CD4-positive, CD25-positive, alpha-beta regulatory T cell (primary cell): ENCODE measurements at regions not wholly inside any gene's neighbourhood (a gene's known extent, or its start where the extent isn't known, plus 50 kb on each side); places are given as distances from the start of the nearest gene placed in this dataset.

Source experiments
- ATAC-seq, 2 donors: fragments of 150-1000 bp; cut with Tn5 transposase; one replicate each; pipeline ENCODE4 v1.10.0; 2021; ENCODE audit warnings: low read depth in 2 of 2, moderate number of reproducible peaks in 2 of 2, moderate library complexity in 1 of 2
- DNase-seq, 3 donors: peaks; one replicate each; pipeline versions ENCODE4 v3.0.0 to v3.0.0-alpha.2; 2012 to 2022; ENCODE audit warnings: mixed read lengths in 1 of 3
- H3K27ac ChIP-seq: one replicate; pipeline ENCODE4 v1.7.0; 2013; ENCODE audit warnings: mild to moderate bottlenecking, low read length; ENCODE audit not compliant: insufficient read depth, poor library complexity, severe bottlenecking
- H3K27me3 ChIP-seq: one replicate; pipeline ENCODE4 v1.7.0; 2013; ENCODE audit warnings: low read length; ENCODE audit not compliant: control insufficient read depth, insufficient read depth
- H3K36me3 ChIP-seq: one replicate; pipeline ENCODE4 v1.7.0; 2013; ENCODE audit warnings: mild to moderate bottlenecking, low read length, moderate library complexity; ENCODE audit not compliant: control insufficient read depth, insufficient read depth
- H3K4me1 ChIP-seq: 2 replicates; pipeline ENCODE4 v1.7.0; 2013; ENCODE audit warnings: mild to moderate bottlenecking, low read length; ENCODE audit not compliant: insufficient read depth, control insufficient read depth, poor library complexity, severe bottlenecking
- H3K4me3 ChIP-seq: one replicate; pipeline ENCODE4 v1.7.0; 2013; ENCODE audit warnings: low read depth, mild to moderate bottlenecking, low read length, moderate library complexity
- H3K9me3 ChIP-seq, 2 experiments: 1 replicate in 1 of 2; 2 replicates in 1 of 2; pipeline ENCODE4 v1.7.0; 2013; ENCODE audit warnings: low read length in 2 of 2, mild to moderate bottlenecking in 1 of 2, moderate library complexity in 1 of 2; ENCODE audit not compliant: control insufficient read depth in 2 of 2
- H3K27ac Mint-ChIP-seq, 3 donors: one replicate each; pipeline ENCODE4 v1.8.0; 2020 to 2022; ENCODE audit warnings: mild to moderate bottlenecking in 3 of 3, mixed read lengths in 3 of 3, moderate library complexity in 2 of 3
- H3K27me3 Mint-ChIP-seq: one replicate; pipeline ENCODE4 v1.8.0; 2022; ENCODE audit warnings: mild to moderate bottlenecking, mixed read lengths
- H3K36me3 Mint-ChIP-seq: one replicate; pipeline ENCODE4 v1.8.0; 2020; ENCODE audit warnings: mixed read lengths
- H3K4me1 Mint-ChIP-seq, 4 donors: one replicate each; pipeline ENCODE4 v1.8.0; 2020 to 2022; ENCODE audit warnings: mixed read lengths in 4 of 4, mild to moderate bottlenecking in 1 of 4
- H3K4me3 Mint-ChIP-seq, 4 donors: one replicate each; pipeline ENCODE4 v1.8.0; 2020 to 2022; ENCODE audit warnings: mild to moderate bottlenecking in 4 of 4, mixed read lengths in 4 of 4, moderate library complexity in 3 of 4
- H3K9me3 Mint-ChIP-seq, 7 donors: one replicate each; pipeline ENCODE4 v1.8.0; 2020 to 2022; ENCODE audit warnings: mixed read lengths in 7 of 7, mild to moderate bottlenecking in 3 of 7, moderate library complexity in 2 of 7

DNA sequence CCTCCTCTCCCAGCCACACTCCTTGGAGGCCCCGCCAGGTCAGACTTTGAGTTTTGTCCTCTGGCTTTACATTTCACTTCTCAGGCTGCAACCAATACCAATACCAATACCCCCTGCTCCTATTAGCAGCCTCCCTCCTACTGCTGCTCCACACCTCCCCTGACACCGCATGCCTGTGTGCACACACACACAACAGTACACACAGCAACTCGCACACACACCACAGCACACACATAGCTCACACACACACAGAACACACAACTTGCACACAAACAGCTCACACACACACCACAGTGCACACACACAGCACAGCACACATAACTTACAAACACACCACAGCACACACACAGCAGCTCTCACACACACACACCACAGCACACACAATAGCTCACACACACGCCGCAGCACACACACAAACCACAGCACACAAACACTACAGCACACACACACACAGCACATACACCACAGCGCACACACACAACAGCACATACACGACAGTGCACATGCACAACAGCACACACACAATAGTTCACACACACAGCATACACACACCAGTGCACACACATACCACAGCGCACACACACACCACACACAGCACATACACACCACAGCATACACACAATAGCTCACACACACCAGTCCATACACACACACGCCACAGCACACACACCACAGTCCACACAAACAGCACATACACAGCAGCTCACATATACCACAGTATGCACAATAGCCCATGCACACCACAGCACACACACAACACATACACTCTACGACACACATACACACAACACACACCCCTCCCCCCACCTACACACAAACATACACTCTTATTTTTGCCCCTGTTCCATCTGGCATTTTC, 204.7 kb downstream of the UACA start:
- H3K27ac ChIP-seq, result no peak overlapping the region
- H3K9me3 Mint-ChIP-seq, result no peaks in the 10 kb centered on the region
- H3K4me1 Mint-ChIP-seq, result peaks cover 0 to 11% (median 2%) of the 10 kb centered on the region in 4 donors
- H3K36me3 Mint-ChIP-seq, result no peaks in the 10 kb centered on the region
- no peaks in the 10 kb centered on the region for H3K9me3 ChIP-seq
- no peak overlapping the region for H3K4me3 Mint-ChIP-seq
- H3K36me3 ChIP-seq, result no peaks in the 10 kb centered on the region
- no peak for DNase-seq
- H3K27me3 Mint-ChIP-seq, result no peaks in the 10 kb centered on the region
- H3K27me3 ChIP-seq, result no peaks in the 10 kb centered on the region
- H3K27ac Mint-ChIP-seq, result no peak overlapping the region
- peak; percentile 5 to 12 for ATAC-seq
- peak overlapping the region; percentile 70 for H3K4me3 ChIP-seq
- H3K4me1 ChIP-seq, result peaks cover 39% of the 10 kb centered on the region

- Histone ChIP-seq H3K4me1 (peaks cover 39% of the 10 kb centered on the region), H3K27me3 (no peaks in the 10 kb centered on the region), H3K4me3 (no peak overlapping the region), H3K27ac (no peak overlapping the region), H3K9me3 (no peaks in the 10 kb centered on the region), H3K36me3 (no peaks in the 10 kb centered on the region)
- Mint-ChIP-seq H3K9me3 (no peaks in the 10 kb centered on the region), H3K27ac (no peak overlapping the region), H3K4me3 (no peak overlapping the region), H3K27me3 (no peaks in the 10 kb centered on the region), H3K4me1 (peaks cover 0 to 10% (median 2%) of the 10 kb centered on the region in 4 donors), H3K36me3 (no peaks in the 10 kb centered on the region)
- DNase-seq (no peak), ATAC-seq (no peak)
Observed at GRCh38 chr15:70557521-70558258, 205.7 kb downstream of the UACA start.

DNA sequence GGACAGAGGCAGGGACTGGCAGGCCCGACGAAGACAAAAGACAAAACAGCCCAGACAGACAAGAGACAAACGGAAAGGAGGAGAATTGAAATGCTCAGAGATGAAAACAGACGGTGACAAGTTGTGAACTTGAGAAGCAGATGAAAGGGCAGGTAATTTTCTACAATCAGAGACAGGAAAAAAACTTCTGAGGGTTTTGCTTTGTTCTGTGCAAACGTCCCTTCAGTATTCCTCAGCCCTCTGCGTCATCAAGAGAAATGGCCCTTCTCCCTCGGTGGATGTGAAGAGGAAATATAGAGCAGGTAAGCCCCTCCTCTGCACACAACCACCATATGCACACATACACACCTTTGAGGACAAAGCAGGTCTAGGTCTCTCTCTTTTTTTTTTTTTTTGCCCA, 206.6 kb downstream of the UACA start:
- H3K4me3 Mint-ChIP-seq, result no peak overlapping the region
- Histone ChIP-seq H3K27me3 (no peaks in the 10 kb centered on the region), H3K9me3 (no peaks in the 10 kb centered on the region), H3K4me1 (peaks cover 39% of the 10 kb centered on the region), H3K27ac (no peak overlapping the region), H3K4me3 (no peak overlapping the region), H3K36me3 (no peaks in the 10 kb centered on the region)
- H3K4me1 Mint-ChIP-seq, result peaks cover 0 to 8% (median 0%) of the 10 kb centered on the region in 4 donors
- no peak overlapping the region for H3K27ac Mint-ChIP-seq
- DNase-seq, result no peak
- H3K36me3 Mint-ChIP-seq, result no peaks in the 10 kb centered on the region
- no peaks in the 10 kb centered on the region for H3K27me3 Mint-ChIP-seq
- H3K9me3 Mint-ChIP-seq, result no peaks in the 10 kb centered on the region
- ATAC-seq, result no peak

GRCh38 chr15:70556151-70556741, 207.1 kb downstream of the UACA start:
- Mint-ChIP-seq H3K27me3 (no peaks in the 10 kb centered on the region), H3K9me3 (no peaks in the 10 kb centered on the region), H3K4me3 (no peak overlapping the region), H3K27ac (no peak overlapping the region), H3K4me1 (peaks cover 0 to 6% (median 0%) of the 10 kb centered on the region in 4 donors), H3K36me3 (no peaks in the 10 kb centered on the region)
- Histone ChIP-seq H3K4me3 (no peak overlapping the region), H3K27ac (no peak overlapping the region), H3K36me3 (no peaks in the 10 kb centered on the region), H3K9me3 (no peaks in the 10 kb centered on the region), H3K4me1 (peaks cover 39% of the 10 kb centered on the region), H3K27me3 (no peaks in the 10 kb centered on the region)
- no peak for DNase-seq
- ATAC-seq, result no peak

DNA sequence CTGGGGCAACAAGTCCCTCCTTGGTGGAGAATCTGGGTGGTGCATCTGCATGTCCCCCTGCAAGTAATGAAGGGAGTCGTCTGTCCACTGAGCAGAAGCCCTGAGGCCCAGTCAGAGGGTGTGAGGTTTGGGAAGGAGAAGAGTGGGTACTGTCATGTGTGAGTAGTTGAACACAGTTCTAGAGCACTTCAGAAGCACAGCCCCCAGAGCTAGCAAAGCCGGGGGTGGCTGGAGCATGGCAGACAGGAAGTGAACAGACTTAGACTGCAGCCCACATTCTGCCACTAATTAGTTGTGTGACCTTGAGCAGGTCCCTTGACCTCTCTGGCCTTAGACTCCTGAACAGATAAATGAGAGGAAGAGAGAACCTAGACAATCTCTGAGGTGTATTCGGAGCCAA, 207.6 kb downstream of the UACA start:
- Histone ChIP-seq H3K4me1 (peaks cover 38% of the 10 kb centered on the region), H3K36me3 (no peaks in the 10 kb centered on the region), H3K9me3 (no peaks in the 10 kb centered on the region), H3K27me3 (no peaks in the 10 kb centered on the region), H3K27ac (no peak overlapping the region), H3K4me3 (no peak overlapping the region)
- ATAC-seq, result no peak
- H3K27ac Mint-ChIP-seq, result no peak overlapping the region
- peaks cover 0 to 6% (median 0%) of the 10 kb centered on the region in 4 donors for H3K4me1 Mint-ChIP-seq
- H3K4me3 Mint-ChIP-seq, result no peak overlapping the region
- DNase-seq, result no peak
- no peaks in the 10 kb centered on the region for H3K36me3 Mint-ChIP-seq
- H3K9me3 Mint-ChIP-seq, result no peaks in the 10 kb centered on the region
- H3K27me3 Mint-ChIP-seq, result no peaks in the 10 kb centered on the region

- H3K9me3 Mint-ChIP-seq, result no peaks in the 10 kb centered on the region
- no peaks in the 10 kb centered on the region for H3K9me3 ChIP-seq
- DNase-seq, result no peak
- H3K27me3 Mint-ChIP-seq, result peaks cover 8% of the 10 kb centered on the region
- no peaks in the 10 kb centered on the region for H3K36me3 Mint-ChIP-seq
- H3K4me3 Mint-ChIP-seq, result no peak overlapping the region
- no peak for ATAC-seq
- no peaks in the 10 kb centered on the region for H3K27me3 ChIP-seq
- H3K27ac Mint-ChIP-seq, result no peak overlapping the region
- H3K4me1 ChIP-seq, result no peaks in the 10 kb centered on the region
- H3K4me3 ChIP-seq, result no peak overlapping the region
- H3K4me1 Mint-ChIP-seq, result peaks cover 0 to 14% (median 4%) of the 10 kb centered on the region in 4 donors
- no peak overlapping the region for H3K27ac ChIP-seq
- no peaks in the 10 kb centered on the region for H3K36me3 ChIP-seq
Observed at GRCh38 chr15:70547846-70548487, 215.4 kb downstream of the UACA start.

GRCh38 chr15:70545526-70545925, 217.8 kb downstream of the UACA start:
- H3K9me3 ChIP-seq, result no peaks in the 10 kb centered on the region
- no peaks in the 10 kb centered on the region for H3K27me3 ChIP-seq
- DNase-seq (no peak), ATAC-seq (no peak)
- H3K4me1 Mint-ChIP-seq, result peaks cover 0 to 14% (median 4%) of the 10 kb centered on the region in 4 donors
- no peaks in the 10 kb centered on the region for H3K9me3 Mint-ChIP-seq
- no peak overlapping the region for H3K27ac Mint-ChIP-seq
- H3K4me1 ChIP-seq, result no peaks in the 10 kb centered on the region
- no peak overlapping the region for H3K4me3 Mint-ChIP-seq
- H3K27ac ChIP-seq, result no peak overlapping the region
- H3K27me3 Mint-ChIP-seq, result peaks cover 18% of the 10 kb centered on the region
- H3K4me3 ChIP-seq, result no peak overlapping the region
- H3K36me3 Mint-ChIP-seq, result no peaks in the 10 kb centered on the region
- H3K36me3 ChIP-seq, result no peaks in the 10 kb centered on the region
